Panc1 (cell line): ENCODE measurements at regions not wholly inside any gene's neighbourhood (a gene's known extent, or its start where the extent isn't known, plus 50 kb on each side); places are given as distances from the start of the nearest gene placed in this dataset.

Experiments used
- ATAC-seq: fragments of 200-7000 bp; cut with Tn5 transposase; 2 replicates; pipeline ENCODE4 v1.9.1; 2020; ENCODE audit warnings: mild to moderate bottlenecking, moderate library complexity
- BruUV-seq: library from RNA; stranded (reverse); fragments of 400-500 nt; replicated peaks from 2 replicates; lab custom pipeline; 2021; lab: Mats Ljungman, UMichigan
- CTCF ChIA-PET: fragments of 300-600 bp; sonication (Branson Sonifier 250); formaldehyde crosslinking; loops from one replicate; lab custom pipeline; 2022; ENCODE audit warnings: antibody characterized with exemption; lab: Charles Lee
- POLR2A ChIA-PET: fragments of 300-600 bp; sonication (Branson Sonifier 250); formaldehyde crosslinking; loops from one replicate; lab custom pipeline; 2022; ENCODE audit warnings: antibody characterized with exemption; lab: Charles Lee
- DNase-seq: peaks from one replicate; pipeline ENCODE4 v3.0.0-alpha.2; 2010; ENCODE audit warnings: low read depth, low spot score
- H3K27ac ChIP-seq: 2 replicates; pipeline ENCODE4 v1.5.1; 2011; ENCODE audit warnings: mild to moderate bottlenecking, low read length, inconsistent platforms
- H3K27me3 ChIP-seq: fragments of 200-500 bp; sonication (Bioruptor generic); 2 replicates; pipeline ENCODE4 v1.6.0; 2014; ENCODE audit warnings: low read length, inconsistent platforms; ENCODE audit not compliant: control insufficient read depth, insufficient read depth
- H3K36me3 ChIP-seq: fragments of 200-500 bp; sonication (Bioruptor generic); 2 replicates; pipeline ENCODE4 v1.5.1; 2014; ENCODE audit warnings: inconsistent platforms, mild to moderate bottlenecking, low read length, moderate library complexity; ENCODE audit not compliant: control insufficient read depth, insufficient read depth
- H3K4me1 ChIP-seq: 2 replicates; pipeline ENCODE4 v1.5.1; 2011; ENCODE audit warnings: inconsistent platforms, mild to moderate bottlenecking, low read length, moderate library complexity; ENCODE audit not compliant: control insufficient read depth, insufficient read depth
- H3K4me3 ChIP-seq, 2 experiments: 2 replicates each; pipeline ENCODE4 v1.5.1; 2011 to 2012; ENCODE audit warnings: low read depth in 2 of 2, low read length in 2 of 2, mild to moderate bottlenecking in 2 of 2, inconsistent platforms in 1 of 2, moderate library complexity in 1 of 2
- H3K9me3 ChIP-seq: fragments of 200-500 bp; sonication (Bioruptor generic); 2 replicates; pipeline ENCODE4 v1.5.1; 2014; ENCODE audit warnings: low read depth, mild to moderate bottlenecking, inconsistent platforms, low read length, moderate library complexity; ENCODE audit not compliant: control insufficient read depth, insufficient read depth
- CTCF ChIP-seq: fragments of 450-650 bp; IDR thresholded peaks from 2 replicates; pipeline ENCODE4 v1.5.1; 2017; ENCODE audit warnings: mild to moderate bottlenecking
- POLR2AphosphoS5 ChIP-seq: IDR thresholded peaks from 2 replicates; pipeline ENCODE4 v1.6.1; 2012; ENCODE audit warnings: mild to moderate bottlenecking, low read depth, low read length, moderate library complexity
- SIN3A ChIP-seq: IDR thresholded peaks from 2 replicates; pipeline ENCODE4 v1.6.1; 2012; ENCODE audit warnings: low read depth, mild to moderate bottlenecking, low read length, moderate library complexity, borderline replicate concordance; ENCODE audit not compliant: insufficient read depth
- TCF7L2 ChIP-seq: IDR thresholded peaks from 2 replicates; pipeline ENCODE4 v1.6.1; 2011; ENCODE audit warnings: mild to moderate bottlenecking, low read depth, low read length, inconsistent platforms
- in situ Hi-C: cut with HindIII; loops from 2 replicates; pipeline ENCODE4 v1.10.0; 2016; ENCODE audit warnings: low sequenced_read_pairs, low pct_unique_long_range_greater_than_20kb
- intact Hi-C: fragments of 100-400 bp; cut with micrococcal nuclease; formaldehyde crosslinking; loops from one replicate; pipeline ENCODE4 v1.10.0; 2022; ENCODE audit not compliant: unreplicated experiment
- TF ChIP-seq, protein P1 (sequence below), 2 experiments: IDR thresholded peaks; 2 replicates each; pipeline ENCODE4 v1.6.1; 2011 to 2012; ENCODE audit warnings: low read depth in 2 of 2, control low read depth in 1 of 2, low read length in 1 of 2, mild to moderate bottlenecking in 1 of 2, moderate library complexity in 1 of 2; ENCODE audit not compliant: insufficient read depth in 1 of 2

- H3K9me3 ChIP-seq: no peaks in the 10 kb centered on the region
- no peak for DNase-seq
- ChIA-PET CTCF (no interaction called here), POLR2A (no interaction called here)
- H3K36me3 ChIP-seq: no peaks in the 10 kb centered on the region
- ATAC-seq: no peak
- no peak overlapping the region for H3K4me3 ChIP-seq
- no peaks in the 10 kb centered on the region for H3K27me3 ChIP-seq
- no peaks in the 10 kb centered on the region for H3K4me1 ChIP-seq
- in situ Hi-C loops: no loop called here
- BruUV-seq: no TSS peak
- TF ChIP-seq CTCF: no peak
- TF ChIP-seq TCF7L2: no peak
- TF ChIP-seq SIN3A: no peak
- TF ChIP-seq, protein P1, sequence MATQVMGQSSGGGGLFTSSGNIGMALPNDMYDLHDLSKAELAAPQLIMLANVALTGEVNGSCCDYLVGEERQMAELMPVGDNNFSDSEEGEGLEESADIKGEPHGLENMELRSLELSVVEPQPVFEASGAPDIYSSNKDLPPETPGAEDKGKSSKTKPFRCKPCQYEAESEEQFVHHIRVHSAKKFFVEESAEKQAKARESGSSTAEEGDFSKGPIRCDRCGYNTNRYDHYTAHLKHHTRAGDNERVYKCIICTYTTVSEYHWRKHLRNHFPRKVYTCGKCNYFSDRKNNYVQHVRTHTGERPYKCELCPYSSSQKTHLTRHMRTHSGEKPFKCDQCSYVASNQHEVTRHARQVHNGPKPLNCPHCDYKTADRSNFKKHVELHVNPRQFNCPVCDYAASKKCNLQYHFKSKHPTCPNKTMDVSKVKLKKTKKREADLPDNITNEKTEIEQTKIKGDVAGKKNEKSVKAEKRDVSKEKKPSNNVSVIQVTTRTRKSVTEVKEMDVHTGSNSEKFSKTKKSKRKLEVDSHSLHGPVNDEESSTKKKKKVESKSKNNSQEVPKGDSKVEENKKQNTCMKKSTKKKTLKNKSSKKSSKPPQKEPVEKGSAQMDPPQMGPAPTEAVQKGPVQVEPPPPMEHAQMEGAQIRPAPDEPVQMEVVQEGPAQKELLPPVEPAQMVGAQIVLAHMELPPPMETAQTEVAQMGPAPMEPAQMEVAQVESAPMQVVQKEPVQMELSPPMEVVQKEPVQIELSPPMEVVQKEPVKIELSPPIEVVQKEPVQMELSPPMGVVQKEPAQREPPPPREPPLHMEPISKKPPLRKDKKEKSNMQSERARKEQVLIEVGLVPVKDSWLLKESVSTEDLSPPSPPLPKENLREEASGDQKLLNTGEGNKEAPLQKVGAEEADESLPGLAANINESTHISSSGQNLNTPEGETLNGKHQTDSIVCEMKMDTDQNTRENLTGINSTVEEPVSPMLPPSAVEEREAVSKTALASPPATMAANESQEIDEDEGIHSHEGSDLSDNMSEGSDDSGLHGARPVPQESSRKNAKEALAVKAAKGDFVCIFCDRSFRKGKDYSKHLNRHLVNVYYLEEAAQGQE (IDR thresholded peaks at IDR 0.05; ENCODE audit: insufficient read depth in 1 of 2, low read depth in 2 of 2, low read length in 1 of 2): no peak
- no peak for TF ChIP-seq POLR2AphosphoS5
- H3K27ac ChIP-seq: no peak overlapping the region
- intact Hi-C loops: no loop called here
Observed at GRCh38 chr17:5843366-5844026, 226.7 kb upstream of the WSCD1 start.

- no peaks in the 10 kb centered on the region for H3K9me3 ChIP-seq
- DNase-seq (no peak), ATAC-seq (no peak)
- BruUV-seq: no TSS peak
- ChIA-PET POLR2A (interaction anchor here (0.6 kb wide), 1 partner anchor 532 kb away, joined by 3 read pairs; no protein-coding TSS in a partner anchor), CTCF (no interaction called here)
- intact Hi-C loops (no loop called here), in situ Hi-C loops (no loop called here)
- no peaks in the 10 kb centered on the region for H3K36me3 ChIP-seq
- no peaks in the 10 kb centered on the region for H3K27me3 ChIP-seq
- H3K4me3 ChIP-seq: no peak overlapping the region
- TF ChIP-seq TCF7L2 (no peak), SIN3A (no peak), POLR2AphosphoS5 (no peak)
- TF ChIP-seq, protein P1 (IDR thresholded peaks at IDR 0.05; ENCODE audit: insufficient read depth in 1 of 2, low read depth in 2 of 2, low read length in 1 of 2): no peak
- no peaks in the 10 kb centered on the region for H3K4me1 ChIP-seq
- H3K27ac ChIP-seq: no peak overlapping the region
Observed at GRCh38 chr17:5846001-5846400, 224.2 kb upstream of the WSCD1 start.
